ENCODE measurements at regions not wholly inside any gene's neighbourhood (a gene's known extent, or its start where the extent isn't known, plus 50 kb on each side); places are given as distances from the start of the nearest gene placed in this dataset.

GRCh38 chr3:161555320-161555719, 58.7 kb downstream of the OTOL1 start:
- no peak overlapping the region for H3K4me3 ChIP-seq (ENCODE audit: insufficient read depth, low read length)
- no peak overlapping the region for H3K27ac ChIP-seq (ENCODE audit: low read depth, low read length)
- DNase-seq (ENCODE audit: insufficient read length, low spot score, missing footprints) = no peak
- no peak for TF ChIP-seq CTCF (IDR thresholded peaks at IDR 0.05; ENCODE audit: extremely low read depth, low read depth, low read length)
- H4K20me1 ChIP-seq (ENCODE audit: insufficient read depth, low read length) = no peaks in the 10 kb centered on the region
- no peaks in the 10 kb centered on the region for H3K27me3 ChIP-seq (ENCODE audit: insufficient read depth, low read length)
- no peaks in the 10 kb centered on the region for H3K9me3 ChIP-seq (ENCODE audit: low read depth, low read length)
- no peak overlapping the region for H3K4me2 ChIP-seq (ENCODE audit: insufficient read depth, low read length)
- no peaks in the 10 kb centered on the region for H3K4me1 ChIP-seq (ENCODE audit: insufficient read depth, low read length)
- no peak overlapping the region for H2AFZ ChIP-seq (ENCODE audit: low read length)
- no peaks in the 10 kb centered on the region for H3K79me2 ChIP-seq (ENCODE audit: insufficient read depth, low read length)
- H3K36me3 ChIP-seq (ENCODE audit: insufficient read depth, low read length) = no peaks in the 10 kb centered on the region

DNA sequence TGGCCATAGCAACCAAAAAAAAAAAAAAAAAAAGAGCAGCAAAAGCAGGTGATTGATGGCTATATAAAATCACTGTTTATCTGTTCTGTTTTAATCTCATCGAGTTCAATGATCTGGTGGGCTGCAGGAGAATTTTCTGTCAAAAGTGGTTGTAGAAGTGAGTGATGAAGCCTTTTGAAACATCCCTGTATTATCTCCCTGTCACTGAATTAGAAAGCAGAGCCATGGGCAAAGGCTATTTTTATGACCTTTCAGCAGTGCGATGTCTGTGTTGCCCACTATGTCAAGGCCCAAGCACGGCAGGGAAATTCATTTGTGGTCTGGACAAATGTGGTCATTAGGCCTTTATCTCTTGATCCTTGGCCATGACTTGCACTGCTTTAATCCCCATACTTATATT, 59.9 kb downstream of the OTOL1 start:
- no peaks in the 10 kb centered on the region for H4K20me1 ChIP-seq (ENCODE audit: insufficient read depth, low read length)
- H3K27ac ChIP-seq (ENCODE audit: low read depth, low read length) = no peak overlapping the region
- H3K79me2 ChIP-seq (ENCODE audit: insufficient read depth, low read length) = no peaks in the 10 kb centered on the region
- no peaks in the 10 kb centered on the region for H3K36me3 ChIP-seq (ENCODE audit: insufficient read depth, low read length)
- no peak overlapping the region for H3K4me2 ChIP-seq (ENCODE audit: insufficient read depth, low read length)
- H3K9me3 ChIP-seq (ENCODE audit: low read depth, low read length) = no peaks in the 10 kb centered on the region
- no peaks in the 10 kb centered on the region for H3K27me3 ChIP-seq (ENCODE audit: insufficient read depth, low read length)
- no peaks in the 10 kb centered on the region for H3K4me1 ChIP-seq (ENCODE audit: insufficient read depth, low read length)
- H3K4me3 ChIP-seq (ENCODE audit: insufficient read depth, low read length) = no peak overlapping the region
- TF ChIP-seq CTCF (IDR thresholded peaks at IDR 0.05; ENCODE audit: extremely low read depth, low read depth, low read length) = no peak
- DNase-seq (ENCODE audit: insufficient read length, low spot score, missing footprints) = no peak
- H2AFZ ChIP-seq (ENCODE audit: low read length) = no peak overlapping the region

GRCh38 chr3:161556941-161557340, 60.3 kb downstream of the OTOL1 start:
- Histone ChIP-seq H4K20me1 (ENCODE audit: insufficient read depth, low read length) (no peaks in the 10 kb centered on the region), H3K4me1 (ENCODE audit: insufficient read depth, low read length) (no peaks in the 10 kb centered on the region), H3K4me2 (ENCODE audit: insufficient read depth, low read length) (no peak overlapping the region), H3K4me3 (ENCODE audit: insufficient read depth, low read length) (no peak overlapping the region), H3K27me3 (ENCODE audit: insufficient read depth, low read length) (no peaks in the 10 kb centered on the region), H3K9me3 (ENCODE audit: low read depth, low read length) (no peaks in the 10 kb centered on the region), H2AFZ (ENCODE audit: low read length) (no peak overlapping the region), H3K79me2 (ENCODE audit: insufficient read depth, low read length) (no peaks in the 10 kb centered on the region), H3K36me3 (ENCODE audit: insufficient read depth, low read length) (no peaks in the 10 kb centered on the region), H3K27ac (ENCODE audit: low read depth, low read length) (no peak overlapping the region)
- DNase-seq (ENCODE audit: insufficient read length, low spot score, missing footprints) = no peak
- no peak for TF ChIP-seq CTCF (IDR thresholded peaks at IDR 0.05; ENCODE audit: extremely low read depth, low read depth, low read length)

GRCh38 chr3:161557445-161558150, 61.0 kb downstream of the OTOL1 start:
- no peaks in the 10 kb centered on the region for H4K20me1 ChIP-seq (ENCODE audit: insufficient read depth, low read length)

More at GRCh38 chr3:161557445-161558150, 61.0 kb downstream of the OTOL1 start:
- Histone ChIP-seq H3K4me2 (ENCODE audit: insufficient read depth, low read length) (no peak overlapping the region), H2AFZ (ENCODE audit: low read length) (no peak overlapping the region), H3K4me1 (ENCODE audit: insufficient read depth, low read length) (no peaks in the 10 kb centered on the region), H3K27ac (ENCODE audit: low read depth, low read length) (no peak overlapping the region), H3K4me3 (ENCODE audit: insufficient read depth, low read length) (no peak overlapping the region), H3K79me2 (ENCODE audit: insufficient read depth, low read length) (no peaks in the 10 kb centered on the region), H3K27me3 (ENCODE audit: insufficient read depth, low read length) (no peaks in the 10 kb centered on the region), H3K36me3 (ENCODE audit: insufficient read depth, low read length) (no peaks in the 10 kb centered on the region), H3K9me3 (ENCODE audit: low read depth, low read length) (no peaks in the 10 kb centered on the region)
- no peak for DNase-seq (ENCODE audit: insufficient read length, low spot score, missing footprints)
- no peak for TF ChIP-seq CTCF (IDR thresholded peaks at IDR 0.05; ENCODE audit: extremely low read depth, low read depth, low read length)

All from osteoblast (primary cell).